DOHH2 (cell line): ENCODE measurements at regions not wholly inside any gene's neighbourhood (a gene's known extent, or its start where the extent isn't known, plus 50 kb on each side); places are given as distances from the start of the nearest gene placed in this dataset.

Source experiments
- H3F3A ChIP-seq: fragments of 200-600 bp; sonication (generic), shearing (Covaris generic); 2 replicates; pipeline ENCODE4 v1.6.0; 2016; ENCODE audit warnings: antibody characterized with exemption, mild to moderate bottlenecking; ENCODE audit not compliant: control insufficient read depth, insufficient read depth
- H3K27ac ChIP-seq: fragments of 200-600 bp; sonication (generic); 2 replicates; pipeline ENCODE4 v1.5.1; 2014; ENCODE audit warnings: low read depth, mild to moderate bottlenecking, low read length, moderate library complexity
- H3K27me3 ChIP-seq: fragments of 200-600 bp; sonication (generic); 2 replicates; pipeline ENCODE4 v1.6.1; 2014; ENCODE audit warnings: mild to moderate bottlenecking, low read length, mixed read lengths; ENCODE audit not compliant: control insufficient read depth
- H3K36me3 ChIP-seq: fragments of 200-600 bp; sonication (generic); 2 replicates; pipeline ENCODE4 v1.6.1; 2014; ENCODE audit warnings: mild to moderate bottlenecking, low read length, moderate library complexity, mixed read lengths; ENCODE audit not compliant: control insufficient read depth
- H3K4me1 ChIP-seq: fragments of 200-600 bp; sonication (generic); 2 replicates; pipeline ENCODE4 v1.6.1; 2014; ENCODE audit warnings: mild to moderate bottlenecking, low read length, mixed read lengths; ENCODE audit not compliant: control insufficient read depth
- H3K4me2 ChIP-seq: fragments of 200-600 bp; sonication (generic); 2 replicates; pipeline ENCODE4 v1.6.0; 2014; ENCODE audit warnings: mild to moderate bottlenecking, low read length, moderate library complexity
- H3K4me3 ChIP-seq: fragments of 200-600 bp; sonication (generic); 2 replicates; pipeline ENCODE4 v1.5.1; 2014; ENCODE audit warnings: mild to moderate bottlenecking, low read length, mixed read lengths
- H3K79me2 ChIP-seq: fragments of 200-600 bp; sonication (generic); 2 replicates; pipeline ENCODE4 v1.6.1; 2014; ENCODE audit warnings: mild to moderate bottlenecking, low read length, mixed read lengths; ENCODE audit not compliant: control insufficient read depth
- H3K9me2 ChIP-seq: fragments of 200-600 bp; sonication (generic); replicated peaks from 2 replicates; pipeline ENCODE4 v1.6.1; 2014; ENCODE audit warnings: mild to moderate bottlenecking, low read length, mixed read lengths; ENCODE audit not compliant: control insufficient read depth
- H3K9me3 ChIP-seq: fragments of 200-600 bp; sonication (generic); 2 replicates; pipeline ENCODE4 v1.6.1; 2014; ENCODE audit warnings: antibody characterized with exemption, low read length, mixed read lengths; ENCODE audit not compliant: control insufficient read depth, insufficient read depth
- H4K20me1 ChIP-seq: fragments of 200-600 bp; sonication (generic); 2 replicates; pipeline ENCODE4 v1.6.0; 2014; ENCODE audit warnings: low read depth, mild to moderate bottlenecking, antibody characterized with exemption, low read length, moderate library complexity; ENCODE audit not compliant: control insufficient read depth, insufficient read depth
- CTCF ChIP-seq: fragments of 200-600 bp; sonication (generic); IDR thresholded peaks from one replicate; pipeline ENCODE4 v1.5.1; 2014; ENCODE audit warnings: antibody characterized with exemption, mild to moderate bottlenecking, low read depth, low read length; ENCODE audit not compliant: poor library complexity, severe bottlenecking
- EZH2phosphoT487 ChIP-seq: fragments of 200-600 bp; sonication (generic); IDR thresholded peaks from 2 replicates; pipeline ENCODE4 v1.6.1; 2017; ENCODE audit warnings: borderline replicate concordance, mild to moderate bottlenecking, antibody characterized with exemption, low read length, moderate library complexity, mixed read lengths

GRCh38 chr5:104731331-104731730 lies 1168.7 kb upstream of the NUDT12 start:
- TF ChIP-seq CTCF, result no peak
- Histone ChIP-seq H3K79me2 (no peaks in the 10 kb centered on the region), H3K9me3 (no peaks in the 10 kb centered on the region)

GRCh38 chr5:104708027-104708426 lies 1145.4 kb upstream of the NUDT12 start:
- no peaks in the 10 kb centered on the region for H3F3A ChIP-seq
- no peak overlapping the region for H3K4me2 ChIP-seq
- no peaks in the 10 kb centered on the region for H3K36me3 ChIP-seq
- H4K20me1 ChIP-seq, result no peaks in the 10 kb centered on the region
- H3K27ac ChIP-seq, result no peak overlapping the region
- no peaks in the 10 kb centered on the region for H3K79me2 ChIP-seq
- TF ChIP-seq EZH2phosphoT487 (no peak), CTCF (no peak)
- no peaks in the 10 kb centered on the region for H3K4me1 ChIP-seq
- no peak overlapping the region for H3K4me3 ChIP-seq
- H3K9me2 ChIP-seq, result no peaks in the 10 kb centered on the region
- no peaks in the 10 kb centered on the region; the same call in 1 of the 2 replicates for H3K9me3 ChIP-seq
- H3K27me3 ChIP-seq, result no peaks in the 10 kb centered on the region

More at GRCh38 chr5:104731331-104731730, 1168.7 kb upstream of the NUDT12 start:
- Histone ChIP-seq H4K20me1 (no peaks in the 10 kb centered on the region), H3K36me3 (no peaks in the 10 kb centered on the region), H3K4me2 (no peak overlapping the region), H3K27me3 (no peaks in the 10 kb centered on the region), H3K27ac (no peak overlapping the region), H3K4me3 (no peak overlapping the region), H3K9me2 (no peaks in the 10 kb centered on the region), H3F3A (no peaks in the 10 kb centered on the region), H3K4me1 (no peaks in the 10 kb centered on the region)

DNA sequence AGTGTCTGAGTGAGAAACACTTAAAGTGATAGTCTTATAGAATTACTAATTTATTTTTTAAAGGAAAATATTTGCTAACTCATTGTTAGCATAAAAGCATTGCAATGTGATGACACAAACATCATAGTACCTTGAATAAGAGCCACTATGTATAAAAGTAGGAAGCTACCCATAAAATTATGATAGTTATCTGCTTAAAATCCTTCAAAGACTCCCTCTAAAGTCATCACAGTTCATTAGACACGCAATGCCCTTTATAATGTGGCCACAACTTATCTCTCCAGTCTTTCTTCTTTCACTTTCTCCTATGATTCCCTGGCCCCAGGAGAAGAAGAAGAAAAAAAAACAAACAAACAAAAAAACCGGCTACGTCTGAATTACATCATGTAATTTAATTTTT lies 1144.0 kb upstream of the NUDT12 start:
- H3K27me3 ChIP-seq, result no peaks in the 10 kb centered on the region
- TF ChIP-seq CTCF, result no peak
- TF ChIP-seq EZH2phosphoT487, result no peak
- H3K36me3 ChIP-seq, result no peaks in the 10 kb centered on the region
- no peaks in the 10 kb centered on the region for H3K9me3 ChIP-seq
- no peaks in the 10 kb centered on the region for H3F3A ChIP-seq
- H3K27ac ChIP-seq, result no peak overlapping the region
- H3K9me2 ChIP-seq, result no peaks in the 10 kb centered on the region
- H3K79me2 ChIP-seq, result no peaks in the 10 kb centered on the region
- H3K4me3 ChIP-seq, result no peak overlapping the region
- H3K4me1 ChIP-seq, result no peaks in the 10 kb centered on the region
- H4K20me1 ChIP-seq, result no peaks in the 10 kb centered on the region
- no peak overlapping the region for H3K4me2 ChIP-seq

DNA sequence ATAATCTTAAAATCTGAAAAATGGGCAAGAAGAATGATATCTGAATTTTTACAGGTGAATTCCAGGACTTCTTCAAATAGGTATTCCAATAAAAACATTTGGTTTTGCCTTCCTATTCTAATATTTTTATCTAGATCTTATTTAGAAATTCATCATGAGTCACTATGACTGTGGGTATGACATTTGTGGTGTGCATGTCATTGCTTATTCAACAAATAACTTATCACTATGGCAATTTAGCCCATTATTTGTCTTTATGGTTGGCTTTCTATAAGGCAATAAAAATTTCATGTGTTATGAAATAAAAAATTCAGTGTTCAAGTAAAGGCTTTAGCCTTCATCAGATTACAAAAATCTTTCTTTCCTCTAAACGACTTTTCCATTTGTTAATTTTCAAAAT lies 1139.6 kb upstream of the NUDT12 start:
- H3K4me1 ChIP-seq, result no peaks in the 10 kb centered on the region
- no peaks in the 10 kb centered on the region for H3K36me3 ChIP-seq
- H3F3A ChIP-seq, result no peaks in the 10 kb centered on the region
- no peaks in the 10 kb centered on the region for H3K79me2 ChIP-seq
- peaks cover 8% of the 10 kb centered on the region; the same call in 1 of the 2 replicates for H3K9me3 ChIP-seq
- no peak overlapping the region for H3K4me3 ChIP-seq
- TF ChIP-seq CTCF (no peak), EZH2phosphoT487 (no peak)
- H3K4me2 ChIP-seq, result no peak overlapping the region
- H3K27me3 ChIP-seq, result no peaks in the 10 kb centered on the region
- H3K9me2 ChIP-seq, result no peaks in the 10 kb centered on the region
- no peaks in the 10 kb centered on the region for H4K20me1 ChIP-seq
- no peak overlapping the region for H3K27ac ChIP-seq
